GM04503 (cell line): ENCODE measurements at regions not wholly inside any gene's neighbourhood (a gene's known extent, or its start where the extent isn't known, plus 50 kb on each side); places are given as distances from the start of the nearest gene placed in this dataset.

ENCODE experiments used
- DNase-seq: peaks from one replicate; pipeline ENCODE4 v3.0.0-alpha.2; 2012; ENCODE audit warnings: low read depth

- DNase-seq = no peak
These were observed 415.4 kb downstream of the MN1 start for GRCh38 chr22:27386186-27386585.

- no peak for DNase-seq
These were observed 414.0 kb downstream of the MN1 start for GRCh38 chr22:27387561-27387960.

- DNase-seq = no peak
These were observed 413.4 kb downstream of the MN1 start for GRCh38 chr22:27388090-27388600.

GRCh38 chr22:27389727-27390075 is 411.9 kb downstream of the MN1 start:
- no peak for DNase-seq

- DNase-seq = no peak
These were observed 410.3 kb downstream of the MN1 start for GRCh38 chr22:27391092-27391770.

- DNase-seq = no peak
These were observed 408.2 kb downstream of the MN1 start for GRCh38 chr22:27393371-27393770.

- DNase-seq = no peak
These were observed 406.7 kb downstream of the MN1 start for GRCh38 chr22:27394806-27395404.

GRCh38 chr22:27397036-27397953 is 404.3 kb downstream of the MN1 start:
- no peak for DNase-seq

- DNase-seq = no peak
These were observed 403.6 kb downstream of the MN1 start for GRCh38 chr22:27397954-27398342.

GRCh38 chr22:27399161-27399560 is 402.4 kb downstream of the MN1 start:
- no peak for DNase-seq

GRCh38 chr22:27400811-27401210 is 400.7 kb downstream of the MN1 start:
- no peak for DNase-seq

GRCh38 chr22:27401321-27401720 is 400.2 kb downstream of the MN1 start:
- DNase-seq = no peak

GRCh38 chr22:27404441-27404840 is 397.1 kb downstream of the MN1 start:
- no peak for DNase-seq

- DNase-seq = no peak
These were observed 395.7 kb downstream of the MN1 start for GRCh38 chr22:27405672-27406388.

GRCh38 chr22:27406389-27406861 is 395.1 kb downstream of the MN1 start:
- no peak for DNase-seq

- DNase-seq = no peak
These were observed 394.1 kb downstream of the MN1 start for GRCh38 chr22:27407369-27407985.

GRCh38 chr22:27408068-27408467 is 393.5 kb downstream of the MN1 start:
- DNase-seq = no peak

- DNase-seq = no peak
These were observed 392.3 kb downstream of the MN1 start for GRCh38 chr22:27409299-27409698.

- no peak for DNase-seq
These were observed 388.6 kb downstream of the MN1 start for GRCh38 chr22:27412866-27413445.

- DNase-seq = no peak
These were observed 387.9 kb downstream of the MN1 start for GRCh38 chr22:27413702-27414101.
